ENCODE measurements at regions not wholly inside any gene's neighbourhood (a gene's known extent, or its start where the extent isn't known, plus 50 kb on each side); places are given as distances from the start of the nearest gene placed in this dataset.

DNA sequence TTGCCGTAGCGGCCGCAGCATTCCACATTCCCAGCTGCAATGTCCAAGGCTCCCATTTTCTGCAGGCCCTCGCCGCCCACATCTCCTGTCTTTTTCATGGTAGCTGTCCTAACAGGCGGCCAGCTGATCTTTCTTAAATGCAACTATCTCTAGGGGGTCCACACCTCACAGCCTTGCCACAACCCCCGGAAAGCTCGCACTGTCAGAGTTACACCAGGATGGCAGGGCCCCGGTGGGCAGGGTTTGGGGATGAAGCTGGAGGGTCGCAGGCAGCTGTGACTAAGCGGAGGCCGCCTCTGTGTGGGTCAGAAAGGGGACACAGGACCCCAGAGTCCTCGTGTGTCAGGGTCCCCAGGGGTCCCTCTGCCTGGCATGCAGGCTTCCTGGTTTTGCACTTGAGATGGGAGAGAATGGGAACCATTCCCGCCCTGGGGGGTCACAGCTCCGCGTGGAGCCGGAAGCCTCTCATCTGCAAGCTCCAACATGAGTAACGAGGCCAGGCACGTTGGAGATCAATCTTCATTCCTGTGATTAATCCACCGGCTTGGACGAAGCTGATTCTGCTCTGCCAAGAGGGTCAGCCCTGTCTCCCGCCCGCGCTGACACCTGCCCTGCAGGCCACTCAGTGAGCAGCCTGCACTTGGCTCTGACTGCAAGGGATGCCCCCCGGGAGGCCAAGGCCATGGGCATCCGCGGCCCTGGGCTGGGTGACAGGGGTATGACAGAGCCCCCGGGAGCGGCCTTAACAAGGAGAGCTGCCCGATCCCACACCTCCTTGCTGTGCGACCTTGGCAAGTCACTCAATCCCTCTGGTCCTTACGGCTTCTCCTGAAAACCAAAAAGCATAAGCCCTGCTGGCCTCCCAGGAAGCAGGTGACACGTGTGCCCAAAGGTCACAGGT is 97.9 kb downstream of the ADRA2C start:
- Histone ChIP-seq H3K36me3 (ENCODE audit: insufficient read depth, low read length) (no peaks in the 10 kb centered on the region), H3K4me1 (ENCODE audit: insufficient read depth, low read length) (peaks cover 13% of the 10 kb centered on the region; the same call in 1 of the 2 replicates), H3K9me3 (ENCODE audit: control insufficient read depth, insufficient read depth, low read length) (no peaks in the 10 kb centered on the region), H3K9ac (ENCODE audit: low read depth, low read length) (no peak overlapping the region)

DNA sequence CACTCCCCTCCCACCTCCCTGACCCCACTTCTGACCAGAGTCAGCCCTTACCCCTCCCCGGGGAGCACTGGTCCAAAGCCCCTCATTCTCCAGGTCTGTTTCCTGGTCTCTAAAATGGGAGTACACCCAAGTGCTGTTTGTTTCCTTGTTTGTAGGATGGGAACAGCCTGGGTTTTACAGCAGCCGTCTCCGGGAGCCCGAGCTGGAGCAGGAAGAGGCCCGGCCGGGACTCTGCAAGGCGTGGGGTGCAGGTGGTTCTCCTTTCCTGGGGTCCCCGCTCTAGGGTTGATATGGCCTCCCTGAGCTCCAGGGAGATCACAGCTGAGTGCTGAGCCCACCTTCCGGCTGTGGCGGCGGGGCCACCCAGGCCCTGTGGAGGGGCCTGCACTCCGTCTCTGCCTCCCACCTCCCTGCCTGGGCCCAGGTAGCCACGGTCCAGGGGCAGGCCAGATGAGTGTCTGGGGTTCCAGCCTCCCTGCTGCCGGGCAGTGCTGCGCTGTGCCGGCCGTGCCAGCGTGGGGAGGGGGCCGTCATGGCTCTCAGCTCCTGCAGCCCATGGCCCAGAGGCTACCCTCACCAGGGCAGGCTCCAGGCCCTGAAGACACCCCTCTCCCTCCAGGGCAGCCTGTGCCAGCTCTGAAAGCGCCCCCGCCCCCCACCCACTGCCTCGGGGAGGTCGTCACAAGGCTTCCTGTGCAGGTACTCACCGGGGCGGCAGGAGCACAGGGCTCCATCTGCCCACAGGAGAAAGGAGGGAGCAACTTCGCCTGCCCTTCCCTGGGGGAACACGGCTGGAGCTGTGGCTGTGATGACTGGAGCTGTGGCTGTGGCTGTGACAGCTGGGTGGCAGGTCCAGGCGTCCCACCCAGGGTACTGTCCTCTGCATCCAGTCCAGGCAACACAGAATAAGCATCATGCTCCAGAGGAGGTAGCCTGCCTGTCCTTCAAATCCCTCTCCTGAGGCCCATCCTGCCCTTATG is 98.8 kb downstream of the ADRA2C start:
- Histone ChIP-seq H3K36me3 (ENCODE audit: insufficient read depth, low read length) (no peaks in the 10 kb centered on the region), H3K9me3 (ENCODE audit: control insufficient read depth, insufficient read depth, low read length) (no peaks in the 10 kb centered on the region), H3K9ac (ENCODE audit: low read depth, low read length) (no peak overlapping the region), H3K4me1 (ENCODE audit: insufficient read depth, low read length) (peaks cover 13% of the 10 kb centered on the region; the same call in 1 of the 2 replicates)

DNA sequence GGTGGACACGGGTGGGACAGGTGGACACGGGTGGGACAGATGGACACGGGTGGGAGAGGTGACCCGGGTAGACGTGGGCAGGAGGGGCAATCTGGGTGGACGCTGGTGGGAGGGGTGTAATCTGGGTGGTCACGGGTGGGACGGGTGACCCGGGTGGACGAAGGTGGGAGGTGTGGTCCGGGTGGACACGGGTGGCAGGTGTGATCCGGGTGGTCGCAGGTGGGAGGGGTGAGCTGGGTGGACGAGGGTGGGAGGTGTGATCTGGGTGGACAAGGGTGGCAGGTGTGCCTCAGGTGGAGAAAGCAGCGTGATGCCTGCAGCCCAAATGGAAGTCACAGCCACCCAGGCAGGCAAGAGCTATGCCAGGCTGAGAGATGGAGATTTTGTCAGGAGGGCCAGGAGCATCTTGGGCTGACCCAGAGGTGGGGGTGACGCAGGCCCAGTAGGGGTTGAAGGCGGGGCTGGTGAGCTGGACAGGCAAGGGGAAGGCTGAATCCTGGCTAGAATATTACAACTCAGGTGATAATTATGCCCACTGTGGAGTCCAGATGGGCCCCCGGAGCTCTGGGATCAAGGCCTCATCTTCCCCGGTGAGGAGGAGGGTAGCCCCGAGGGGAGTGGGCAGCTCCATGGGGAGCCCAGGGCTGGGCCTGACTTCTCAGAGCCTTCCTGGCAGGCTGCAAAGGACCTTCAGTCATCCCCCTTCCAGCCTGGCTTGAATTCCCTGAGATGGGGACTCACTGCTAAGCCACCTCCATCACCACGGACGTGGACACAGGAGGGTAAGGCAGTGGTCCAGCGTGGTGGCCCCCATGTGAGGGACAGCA is 100.0 kb downstream of the ADRA2C start:
- Histone ChIP-seq H3K36me3 (ENCODE audit: insufficient read depth, low read length) (no peaks in the 10 kb centered on the region), H3K9ac (ENCODE audit: low read depth, low read length) (no peak overlapping the region), H3K4me1 (ENCODE audit: insufficient read depth, low read length) (peaks cover 13% of the 10 kb centered on the region; the same call in 1 of the 2 replicates), H3K9me3 (ENCODE audit: control insufficient read depth, insufficient read depth, low read length) (no peaks in the 10 kb centered on the region)

DNA sequence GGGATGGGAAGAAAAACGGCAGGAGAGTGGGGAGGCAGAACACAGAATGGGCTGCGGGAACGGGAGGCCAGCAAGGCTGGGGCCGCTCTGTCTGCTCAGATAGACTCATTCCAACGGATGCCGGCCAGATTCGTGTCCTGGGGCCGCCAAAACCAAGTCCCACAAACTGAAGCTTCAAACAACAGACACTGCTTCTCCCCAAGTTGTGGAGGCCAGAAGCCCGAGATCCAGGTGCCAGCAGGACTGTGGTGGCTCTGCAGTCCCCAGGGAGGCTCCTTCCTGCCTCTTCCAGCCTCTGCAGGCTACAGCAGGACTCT is 100.6 kb downstream of the ADRA2C start:
- H3K9me3 ChIP-seq (ENCODE audit: control insufficient read depth, insufficient read depth, low read length) = no peaks in the 10 kb centered on the region
- H3K36me3 ChIP-seq (ENCODE audit: insufficient read depth, low read length) = no peaks in the 10 kb centered on the region
- H3K4me1 ChIP-seq (ENCODE audit: insufficient read depth, low read length) = peaks cover 13% of the 10 kb centered on the region; the same call in 1 of the 2 replicates
- H3K9ac ChIP-seq (ENCODE audit: low read depth, low read length) = no peak overlapping the region

DNA sequence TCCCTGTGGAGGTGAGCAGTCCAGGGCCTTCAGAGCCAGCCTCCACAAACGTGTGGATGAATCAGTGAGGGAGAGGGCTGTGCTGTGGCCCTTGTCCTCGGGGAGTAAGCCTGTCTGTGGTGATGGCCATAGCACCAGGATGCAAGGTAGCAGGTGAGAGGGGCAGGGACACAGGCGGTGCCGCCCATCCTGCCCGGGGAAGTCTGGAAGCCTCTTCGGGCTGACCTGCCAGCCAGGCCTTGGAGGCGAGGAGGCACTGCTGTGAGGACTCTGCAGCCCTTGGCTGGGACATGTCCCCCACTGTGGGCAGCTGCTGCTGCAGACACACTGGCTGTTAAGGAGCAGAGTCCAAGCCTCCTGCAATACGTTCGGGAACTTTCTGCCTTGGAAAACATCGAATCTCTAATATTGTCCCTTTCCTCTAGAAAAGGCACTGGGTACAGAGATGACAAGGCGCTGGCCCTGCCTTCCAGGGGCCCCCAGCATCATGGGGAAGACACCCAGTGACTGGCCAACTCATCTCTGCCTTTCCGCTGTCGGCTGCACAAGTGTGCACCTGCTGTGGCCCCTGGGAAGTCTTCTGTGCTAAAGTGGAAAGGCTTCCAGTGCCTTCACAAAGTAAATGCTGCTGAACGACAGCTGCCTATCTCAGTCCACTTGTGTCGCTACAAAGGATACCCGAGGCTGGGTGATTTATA is 101.4 kb downstream of the ADRA2C start:
- Histone ChIP-seq H3K9me3 (ENCODE audit: control insufficient read depth, insufficient read depth, low read length) (no peaks in the 10 kb centered on the region), H3K4me1 (ENCODE audit: insufficient read depth, low read length) (peaks cover 8% of the 10 kb centered on the region; the same call in 1 of the 2 replicates), H3K9ac (ENCODE audit: low read depth, low read length) (no peak overlapping the region), H3K36me3 (ENCODE audit: insufficient read depth, low read length) (no peaks in the 10 kb centered on the region)

DNA sequence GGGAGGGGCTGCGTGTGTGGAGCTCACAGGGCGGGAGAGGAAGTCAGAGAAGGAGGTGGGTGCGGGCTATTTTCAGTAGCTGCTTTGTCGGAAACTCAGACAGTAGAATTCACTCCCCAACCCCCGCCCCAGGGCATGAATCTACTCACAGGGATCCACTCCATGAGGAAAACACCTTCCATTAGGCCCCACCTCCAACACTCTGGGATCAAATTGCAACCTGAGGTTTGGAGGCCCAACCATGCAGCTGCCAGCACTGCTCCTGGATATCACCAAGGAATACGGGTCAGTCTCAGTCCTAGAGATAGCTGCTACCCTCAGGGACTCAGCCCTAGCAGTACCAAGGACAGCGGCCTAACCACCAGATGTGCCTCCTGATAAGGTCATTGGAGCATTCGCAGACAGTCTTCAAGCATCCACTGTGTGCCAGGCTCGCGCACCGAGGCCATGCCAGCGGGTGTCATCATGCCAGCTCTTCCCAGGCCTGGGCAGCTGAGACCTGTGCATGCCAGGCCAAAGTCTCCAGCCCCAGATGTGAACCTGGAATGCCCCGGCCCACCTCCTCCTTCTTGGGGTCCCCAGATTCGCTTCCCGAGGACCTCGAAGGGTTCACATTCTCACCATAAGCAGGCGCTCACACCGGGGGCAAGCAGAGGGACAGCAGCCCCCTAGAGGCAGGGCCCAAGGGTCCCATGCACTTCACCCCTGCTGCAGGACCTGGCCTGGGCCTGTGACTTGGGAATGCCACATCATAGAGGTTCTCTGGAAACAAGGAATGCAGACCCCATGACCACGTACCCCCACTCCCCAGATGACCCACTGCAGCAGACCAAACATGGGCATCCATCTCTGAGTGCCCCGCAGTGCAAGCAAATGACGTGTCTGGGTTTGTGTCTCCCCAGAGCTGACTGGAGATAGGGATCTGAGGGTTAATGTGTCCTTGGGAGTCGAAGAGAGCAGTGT is 102.3 kb downstream of the ADRA2C start:
- H3K9me3 ChIP-seq (ENCODE audit: control insufficient read depth, insufficient read depth, low read length) = no peaks in the 10 kb centered on the region
- H3K4me1 ChIP-seq (ENCODE audit: insufficient read depth, low read length) = 0 out of 2 replicates have a peak, but pooled peaks cover 2% of the 10 kb centered on the region
- H3K36me3 ChIP-seq (ENCODE audit: insufficient read depth, low read length) = no peaks in the 10 kb centered on the region
- no peak overlapping the region for H3K9ac ChIP-seq (ENCODE audit: low read depth, low read length)

DNA sequence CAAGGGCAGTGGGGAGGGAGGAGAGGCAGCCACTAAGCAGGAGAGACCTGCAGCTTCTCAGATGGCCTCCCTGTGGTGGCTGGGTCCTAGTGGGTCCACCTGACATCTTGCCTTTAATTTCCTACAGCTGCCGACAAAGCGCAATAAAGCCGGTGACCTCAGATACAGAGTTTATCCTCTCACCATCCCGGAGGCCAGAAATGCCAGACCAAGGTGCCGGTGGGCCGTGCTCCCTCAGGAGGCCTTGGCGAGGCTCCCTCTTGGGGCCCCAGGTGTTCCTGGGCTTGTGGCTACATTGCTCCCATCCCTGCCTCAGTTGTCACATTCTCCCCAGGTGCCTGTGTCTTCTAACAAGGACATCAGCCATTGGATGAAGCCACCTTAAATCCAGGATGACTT is 103.0 kb downstream of the ADRA2C start:
- Histone ChIP-seq H3K36me3 (ENCODE audit: insufficient read depth, low read length) (no peaks in the 10 kb centered on the region), H3K9me3 (ENCODE audit: control insufficient read depth, insufficient read depth, low read length) (no peaks in the 10 kb centered on the region), H3K4me1 (ENCODE audit: insufficient read depth, low read length) (peaks cover 3% of the 10 kb centered on the region; the same call in 1 of the 2 replicates), H3K9ac (ENCODE audit: low read depth, low read length) (no peak overlapping the region)

DNA sequence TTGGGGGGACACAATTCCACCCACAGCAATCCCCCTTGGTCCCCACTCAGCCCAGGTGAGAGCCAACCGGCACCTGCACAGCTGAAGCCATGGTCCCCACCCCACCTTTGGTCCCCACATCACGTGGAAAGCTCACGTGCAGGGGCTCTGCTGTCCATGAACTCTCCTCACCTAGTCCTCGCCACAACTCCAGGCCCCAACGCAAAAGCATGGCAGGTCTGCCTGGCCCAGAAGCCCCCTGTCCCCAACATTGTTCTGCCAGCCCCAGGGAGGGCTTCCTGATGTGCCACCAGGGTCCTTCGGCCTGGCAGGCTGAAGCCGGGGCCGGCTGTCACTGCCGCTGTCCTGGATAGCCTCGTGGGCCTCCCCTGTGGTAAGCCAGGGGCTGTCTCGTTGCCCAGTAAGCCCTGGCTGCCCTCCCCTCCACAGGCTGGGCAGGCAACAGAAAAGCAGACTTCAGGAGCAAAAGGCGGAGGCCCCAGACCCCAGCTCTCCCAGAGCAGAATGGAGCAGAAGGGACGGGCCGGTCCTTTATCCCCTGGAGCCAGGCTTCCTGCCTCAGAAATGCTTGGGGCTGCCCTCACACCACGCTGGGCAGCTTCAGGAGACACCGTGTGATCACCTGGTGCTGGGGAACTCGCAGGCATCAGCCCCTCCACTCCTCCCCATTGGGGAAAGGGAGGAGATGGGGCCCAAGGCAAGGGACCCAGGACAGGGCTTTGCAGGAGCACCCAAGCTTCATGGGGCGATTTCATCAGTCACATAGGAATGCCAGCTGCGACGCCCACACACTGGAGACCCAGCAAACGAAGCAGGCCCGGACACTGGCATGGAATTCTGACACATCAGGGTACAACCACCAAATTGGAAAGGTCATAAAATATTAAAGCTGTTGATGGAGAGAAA is 103.7 kb downstream of the ADRA2C start:
- H3K4me1 ChIP-seq (ENCODE audit: insufficient read depth, low read length) = peaks cover 3% of the 10 kb centered on the region; the same call in 1 of the 2 replicates
- no peak overlapping the region for H3K9ac ChIP-seq (ENCODE audit: low read depth, low read length)
- H3K36me3 ChIP-seq (ENCODE audit: insufficient read depth, low read length) = no peaks in the 10 kb centered on the region
- H3K9me3 ChIP-seq (ENCODE audit: control insufficient read depth, insufficient read depth, low read length) = no peaks in the 10 kb centered on the region

DNA sequence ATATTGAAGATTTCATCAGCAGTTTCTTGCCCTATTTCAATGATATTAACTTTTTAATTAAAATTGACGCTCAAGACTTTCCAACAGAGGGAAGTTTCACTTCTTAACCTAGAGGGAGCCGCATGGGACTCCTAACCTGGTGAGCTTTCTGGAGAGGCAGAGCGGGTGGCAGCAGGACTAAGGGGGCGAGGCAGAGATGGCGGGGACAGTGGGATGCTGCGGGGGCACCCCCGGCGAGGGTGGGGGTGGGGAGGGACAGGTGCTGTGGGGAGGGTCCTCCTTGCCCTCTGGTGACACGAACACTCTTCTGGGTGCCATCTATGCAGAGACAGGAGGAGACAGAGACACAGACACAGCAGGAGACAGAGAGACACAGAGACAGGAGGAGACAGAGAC is 104.4 kb downstream of the ADRA2C start:
- Histone ChIP-seq H3K4me1 (ENCODE audit: insufficient read depth, low read length) (peaks cover 3% of the 10 kb centered on the region; the same call in 1 of the 2 replicates), H3K36me3 (ENCODE audit: insufficient read depth, low read length) (no peaks in the 10 kb centered on the region), H3K9me3 (ENCODE audit: control insufficient read depth, insufficient read depth, low read length) (no peaks in the 10 kb centered on the region), H3K9ac (ENCODE audit: low read depth, low read length) (no peak overlapping the region)

DNA sequence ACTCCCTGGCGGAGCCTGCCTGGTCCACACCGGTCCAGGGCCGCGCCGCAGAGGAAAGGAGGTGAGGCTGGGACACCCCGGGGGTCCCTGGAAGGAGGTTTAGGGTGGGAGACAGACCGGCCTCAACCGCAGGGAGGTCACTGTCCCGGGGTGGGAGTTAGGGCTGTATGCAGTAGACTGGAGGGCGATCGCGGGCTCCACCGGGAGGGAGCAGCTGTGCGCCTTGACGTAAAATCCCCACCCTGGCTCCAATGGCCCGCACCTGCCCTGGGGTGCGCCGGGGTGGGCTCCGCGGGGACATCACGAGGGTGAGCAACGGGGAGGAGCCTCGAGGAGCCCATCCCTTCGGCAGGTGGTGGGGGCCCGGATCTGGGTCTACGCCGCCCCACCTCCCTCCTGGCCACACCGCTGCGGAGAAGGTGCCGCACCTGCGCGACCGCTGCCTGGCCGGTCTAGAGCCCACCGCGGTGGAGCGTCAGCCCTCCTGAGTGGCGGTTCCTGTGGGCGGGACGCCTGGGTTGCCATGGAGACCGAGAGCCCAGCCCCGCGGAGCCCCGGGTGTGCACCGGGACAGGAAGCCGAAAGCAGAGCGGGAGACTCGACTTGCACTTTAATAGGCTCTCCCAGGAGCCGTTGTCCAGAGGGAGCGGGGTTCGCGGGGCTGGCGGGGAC is 105.1 kb downstream of the ADRA2C start:
- H3K9me3 ChIP-seq (ENCODE audit: control insufficient read depth, insufficient read depth, low read length) = no peaks in the 10 kb centered on the region
- peak overlapping the region; percentile 18; the same call in 1 of the 2 replicates for H3K9ac ChIP-seq (ENCODE audit: low read depth, low read length)
- H3K4me1 ChIP-seq (ENCODE audit: insufficient read depth, low read length) = peaks cover 3% of the 10 kb centered on the region; the same call in 1 of the 2 replicates
- H3K36me3 ChIP-seq (ENCODE audit: insufficient read depth, low read length) = no peaks in the 10 kb centered on the region

Data from ES-I3 (cell line).